Retinal pigment epithelial cell (primary cell): ENCODE measurements at regions not wholly inside any gene's neighbourhood (a gene's known extent, or its start where the extent isn't known, plus 50 kb on each side); places are given as distances from the start of the nearest gene placed in this dataset.

ENCODE experiments used
- DNase-seq: peaks from one replicate; pipeline ENCODE4 v3.0.0-alpha.2; 2010; ENCODE audit warnings: low read depth
- H3K4me3 ChIP-seq: 2 replicates; pipeline ENCODE4 v1.5.1; 2011; ENCODE audit warnings: mild to moderate bottlenecking, low read length, control low read depth, moderate library complexity
- CTCF ChIP-seq: conservative IDR thresholded peaks from 2 replicates; pipeline ENCODE4 v1.5.1; 2011; ENCODE audit warnings: low read depth, low read length, control low read depth, inconsistent platforms

- no peak for DNase-seq
- H3K4me3 ChIP-seq: no peak overlapping the region
- TF ChIP-seq CTCF: no peak
These were observed 491.0 kb upstream of the KIRREL3 start for GRCh38 chr11:127491589-127491988.

GRCh38 chr11:127490896-127491295, 490.3 kb upstream of the KIRREL3 start:
- no peak for DNase-seq
- no peak for TF ChIP-seq CTCF
- H3K4me3 ChIP-seq: no peak overlapping the region

GRCh38 chr11:127485541-127485940, 485.0 kb upstream of the KIRREL3 start:
- TF ChIP-seq CTCF: no peak
- peak; percentile 26 for DNase-seq
- no peak overlapping the region for H3K4me3 ChIP-seq

GRCh38 chr11:127481391-127481790, 480.8 kb upstream of the KIRREL3 start:
- H3K4me3 ChIP-seq: no peak overlapping the region

GRCh38 chr11:127478826-127479225, 478.3 kb upstream of the KIRREL3 start:
- no peak for DNase-seq
- TF ChIP-seq CTCF: no peak
- no peak overlapping the region for H3K4me3 ChIP-seq

More at GRCh38 chr11:127481391-127481790, 480.8 kb upstream of the KIRREL3 start:
- TF ChIP-seq CTCF: no peak
- no peak for DNase-seq

- DNase-seq: no peak
- no peak for TF ChIP-seq CTCF
- no peak overlapping the region for H3K4me3 ChIP-seq
These were observed 474.2 kb upstream of the KIRREL3 start for GRCh38 chr11:127474766-127475165.

GRCh38 chr11:127472505-127472904, 471.9 kb upstream of the KIRREL3 start:
- no peak for TF ChIP-seq CTCF
- DNase-seq: no peak

More at GRCh38 chr11:127472505-127472904, 471.9 kb upstream of the KIRREL3 start:
- H3K4me3 ChIP-seq: no peak overlapping the region
